Adrenal gland (tissue), 9 donors: ENCODE measurements at regions not wholly inside any gene's neighbourhood (a gene's known extent, or its start where the extent isn't known, plus 50 kb on each side); places are given as distances from the start of the nearest gene placed in this dataset.

Experiments
- DNase-seq, 7 donors: peaks; one replicate each; pipeline ENCODE4 v3.0.0-alpha.2; 2019 to 2020
- H3K27ac ChIP-seq, 5 donors: fragments of 200-600 bp; sonication (generic) in 4 of 5; 1 replicate in 3 of 5; 2 replicates in 2 of 5; pipeline versions ENCODE4 v1.5.1 to v1.8.0; 2016 to 2020; ENCODE audit warnings: mild to moderate bottlenecking in 1 of 5
- H3K27me3 ChIP-seq: fragments of 200-600 bp; 2 replicates; pipeline ENCODE4 v1.8.0; 2021
- H3K36me3 ChIP-seq, 2 donors: fragments of 200-600 bp; replicated peaks in 1 of 2; 1 replicate in 1 of 2; 2 replicates in 1 of 2; pipeline versions ENCODE4 v1.5.1 to v1.8.0; 2018 to 2022
- H3K4me1 ChIP-seq, 2 donors: fragments of 200-600 bp; replicated peaks in 1 of 2; 1 replicate in 1 of 2; 2 replicates in 1 of 2; pipeline versions ENCODE4 v1.5.1 to v1.8.0; 2018 to 2021
- H3K4me3 ChIP-seq, 4 donors: fragments of 200-600 bp; sonication (generic) in 3 of 4; one replicate each; pipeline ENCODE4 v1.5.1; 2016 to 2018
- H3K9me3 ChIP-seq, 3 donors: fragments of 200-600 bp; sonication (generic) in 1 of 3; replicated peaks in 1 of 3; 1 replicate in 2 of 3; 2 replicates in 1 of 3; pipeline versions ENCODE4 v1.5.1 to v1.8.0; 2016 to 2021
- POLR2A ChIP-seq, 2 donors: fragments of 450-650 bp; IDR thresholded peaks; one replicate each; pipeline ENCODE4 v1.6.1; 2017; ENCODE audit warnings: antibody characterized with exemption in 2 of 2, mild to moderate bottlenecking in 2 of 2, moderate library complexity in 1 of 2
- WGBS, 4 donors: extraction: QIAGEN DNeasy Blood & Tissue Kit in 2 of 4; methylation state at CpG; one replicate each; pipeline versions ENCODE4 v1.1.5 to v1.1.7; 2013 to 2017; 5-methylcytosine and 5-hydroxymethylcytosine counted together
- intact Hi-C, 2 donors: fragments of 100-400 bp; cut with DNase I; formaldehyde crosslinking; loops; one replicate each; pipeline versions ENCODE4 v1.14.1 to v1.15.0; 2022 to 2023
- TF ChIP-seq, protein P1 (sequence below), 6 experiments: fragments of 450-650 bp in 4 of 6; fragments of 200-600 bp in 2 of 6; sonication (generic) in 1 of 6; IDR thresholded peaks; 1 replicate in 5 of 6; 2 replicates in 1 of 6; pipeline versions ENCODE4 v1.5.1 to v1.8.0; 2016 to 2021; ENCODE audit warnings: antibody characterized with exemption in 6 of 6, mild to moderate bottlenecking in 2 of 6, moderate library complexity in 1 of 6
- donor health status: healthy with polysubstance abuse.
- donor health status: Bipolar disorder and iron deficiency.
- donor health status: DM: yes; HTN: yes; CAD: no.
- donor health status: DM: no; HTN: no; CAD: no.
- donor health status: DM: no; HTN: no; CAD: no.

DNA sequence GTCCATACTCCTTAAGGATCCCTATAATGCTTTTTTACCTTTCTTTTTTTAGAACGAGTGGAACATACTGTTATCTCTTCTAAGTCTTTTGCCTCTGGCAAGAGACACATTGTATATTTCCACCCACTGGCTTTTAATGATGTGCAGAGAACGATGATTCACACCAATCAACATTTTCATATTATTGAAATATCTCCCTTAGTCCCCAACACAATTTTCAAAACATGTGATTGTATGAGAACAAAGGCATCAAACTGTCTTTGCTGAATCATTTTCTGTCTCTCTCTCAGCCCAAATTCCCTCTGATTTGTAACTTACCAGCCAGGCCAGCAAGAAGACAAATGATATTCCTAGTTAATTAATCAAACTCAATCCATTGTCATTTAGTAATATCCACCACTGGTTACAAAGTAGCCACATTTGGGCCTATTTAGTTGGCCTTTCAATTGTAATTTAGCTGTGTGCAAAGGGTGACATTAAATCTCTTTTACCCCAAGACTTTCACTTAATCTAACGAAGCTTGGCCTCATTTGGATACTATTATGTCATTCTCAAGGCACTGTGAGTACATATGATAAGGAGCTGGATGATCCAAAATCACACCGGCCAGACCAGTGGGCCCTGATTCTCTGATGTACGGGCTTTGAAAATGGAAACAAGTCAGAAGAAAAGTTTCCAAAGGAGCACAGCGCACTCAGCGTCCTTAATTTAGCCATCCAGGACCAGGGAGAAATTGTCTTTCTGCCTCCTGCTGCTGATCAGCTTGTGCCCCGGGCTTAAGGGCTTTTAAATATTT is 185.1 kb downstream of the SCG2 start:
- Histone ChIP-seq H3K4me1 (no peaks in the 10 kb centered on the region), H3K36me3 (no peaks in the 10 kb centered on the region), H3K4me3 (no peak overlapping the region), H3K27me3 (no peaks in the 10 kb centered on the region), H3K9me3 (no peaks in the 10 kb centered on the region), H3K27ac (no peak overlapping the region)
- WGBS, 4 donors, result 73 to 79% (median 78%) methylated on average over 8 of the region's 8 CpGs
- no peak for TF ChIP-seq POLR2A (IDR thresholded peaks at IDR 0.05)
- TF ChIP-seq, protein P1, sequence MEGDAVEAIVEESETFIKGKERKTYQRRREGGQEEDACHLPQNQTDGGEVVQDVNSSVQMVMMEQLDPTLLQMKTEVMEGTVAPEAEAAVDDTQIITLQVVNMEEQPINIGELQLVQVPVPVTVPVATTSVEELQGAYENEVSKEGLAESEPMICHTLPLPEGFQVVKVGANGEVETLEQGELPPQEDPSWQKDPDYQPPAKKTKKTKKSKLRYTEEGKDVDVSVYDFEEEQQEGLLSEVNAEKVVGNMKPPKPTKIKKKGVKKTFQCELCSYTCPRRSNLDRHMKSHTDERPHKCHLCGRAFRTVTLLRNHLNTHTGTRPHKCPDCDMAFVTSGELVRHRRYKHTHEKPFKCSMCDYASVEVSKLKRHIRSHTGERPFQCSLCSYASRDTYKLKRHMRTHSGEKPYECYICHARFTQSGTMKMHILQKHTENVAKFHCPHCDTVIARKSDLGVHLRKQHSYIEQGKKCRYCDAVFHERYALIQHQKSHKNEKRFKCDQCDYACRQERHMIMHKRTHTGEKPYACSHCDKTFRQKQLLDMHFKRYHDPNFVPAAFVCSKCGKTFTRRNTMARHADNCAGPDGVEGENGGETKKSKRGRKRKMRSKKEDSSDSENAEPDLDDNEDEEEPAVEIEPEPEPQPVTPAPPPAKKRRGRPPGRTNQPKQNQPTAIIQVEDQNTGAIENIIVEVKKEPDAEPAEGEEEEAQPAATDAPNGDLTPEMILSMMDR (IDR thresholded peaks at IDR 0.05), result no peak
- intact Hi-C loops, result no loop called here
- no peak for DNase-seq

- Histone ChIP-seq H3K9me3 (no peaks in the 10 kb centered on the region), H3K27me3 (no peaks in the 10 kb centered on the region), H3K4me3 (no peak overlapping the region), H3K4me1 (no peaks in the 10 kb centered on the region), H3K27ac (no peak overlapping the region), H3K36me3 (no peaks in the 10 kb centered on the region)
- DNase-seq, result no peak
- 54 to 59% (median 57%) methylated on average over 6 of the region's 6 CpGs for WGBS, 4 donors
- no peak for TF ChIP-seq POLR2A (IDR thresholded peaks at IDR 0.05)
- TF ChIP-seq, protein P1 (IDR thresholded peaks at IDR 0.05), result no peak
- intact Hi-C loops, result no loop called here
Observed at GRCh38 chr2:223418131-223418530, 184.0 kb downstream of the SCG2 start.

GRCh38 chr2:223418604-223419199 is 183.5 kb downstream of the SCG2 start:
- Histone ChIP-seq H3K27ac (no peak overlapping the region), H3K9me3 (no peaks in the 10 kb centered on the region), H3K36me3 (no peaks in the 10 kb centered on the region), H3K4me3 (no peak overlapping the region), H3K4me1 (no peaks in the 10 kb centered on the region), H3K27me3 (no peaks in the 10 kb centered on the region)
- intact Hi-C loops, result no loop called here
- WGBS, 4 donors, result 46 to 67% (median 61%) methylated on average over 1 of the region's 1 CpG
- no peak for DNase-seq
- TF ChIP-seq POLR2A (IDR thresholded peaks at IDR 0.05), result no peak
- TF ChIP-seq, protein P1 (IDR thresholded peaks at IDR 0.05), result no peak

DNA sequence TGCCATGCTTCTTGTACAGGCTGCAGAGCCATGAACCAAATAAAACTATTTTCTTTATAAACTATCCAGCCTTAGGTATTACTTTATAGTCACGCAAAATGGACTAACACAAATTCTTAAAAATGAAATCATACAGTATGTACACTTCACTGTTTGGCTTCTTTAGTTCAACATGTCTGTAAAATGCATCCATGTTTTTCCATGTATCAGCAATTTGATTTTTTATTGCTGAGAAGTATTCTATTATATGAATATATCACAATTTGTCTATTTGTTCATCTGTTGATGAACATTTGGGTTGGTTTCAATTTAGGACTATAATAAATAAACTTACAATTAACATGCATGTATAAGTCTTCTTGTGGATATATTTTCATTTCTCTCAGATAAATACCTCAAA is 182.1 kb downstream of the SCG2 start:
- H3K27ac ChIP-seq, result no peak overlapping the region
- intact Hi-C loops, result no loop called here
- H3K4me1 ChIP-seq, result no peaks in the 10 kb centered on the region

More for the DNA sequence above, 182.1 kb downstream of the SCG2 start:
- Histone ChIP-seq H3K27me3 (no peaks in the 10 kb centered on the region), H3K4me3 (no peak overlapping the region), H3K36me3 (no peaks in the 10 kb centered on the region), H3K9me3 (no peaks in the 10 kb centered on the region)
- TF ChIP-seq, protein P1 (IDR thresholded peaks at IDR 0.05), result no peak
- no peak for TF ChIP-seq POLR2A (IDR thresholded peaks at IDR 0.05)
- DNase-seq, result no peak
- 86 to 93% (median 91%) methylated on average over 1 of the region's 1 CpG for WGBS, 4 donors
